ENCODE measurements at regions not wholly inside any gene's neighbourhood (a gene's known extent, or its start where the extent isn't known, plus 50 kb on each side); places are given as distances from the start of the nearest gene placed in this dataset.

- no peak overlapping the region for H3K27ac ChIP-seq (ENCODE audit: low read depth in 2 of 2, low read length in 1 of 2)
- H3K27me3 ChIP-seq (ENCODE audit: control insufficient read depth in 1 of 2, insufficient read depth in 2 of 2, low read length in 2 of 2) = no peaks in the 10 kb centered on the region
- 58 to 65% methylated on average over 2 of the region's 2 CpGs for WGBS, 2 donors
- no peak overlapping the region for H3K4me3 ChIP-seq (ENCODE audit: low read depth in 1 of 2, low read length in 2 of 2)
- H3K4me1 ChIP-seq (ENCODE audit: control insufficient read depth in 2 of 2, insufficient read depth in 2 of 2, low read length in 1 of 2) = no peaks in the 10 kb centered on the region
- H3K9me3 ChIP-seq (ENCODE audit: control insufficient read depth in 2 of 2, insufficient read depth in 1 of 2, low read depth in 1 of 2, low read length in 1 of 2) = no peaks in the 10 kb centered on the region
- H3K36me3 ChIP-seq (ENCODE audit: control insufficient read depth in 2 of 2, insufficient read depth in 2 of 2, low read length in 1 of 2) = no peaks in the 10 kb centered on the region
Measured at GRCh38 chr18:73749304-73749703, 398.3 kb downstream of the FBXO15 start.

- Histone ChIP-seq H3K4me3 (ENCODE audit: low read depth in 1 of 2, low read length in 2 of 2) (no peak overlapping the region), H3K9me3 (ENCODE audit: control insufficient read depth in 2 of 2, insufficient read depth in 1 of 2, low read depth in 1 of 2, low read length in 1 of 2) (no peaks in the 10 kb centered on the region), H3K27me3 (ENCODE audit: control insufficient read depth in 1 of 2, insufficient read depth in 2 of 2, low read length in 2 of 2) (no peaks in the 10 kb centered on the region), H3K27ac (ENCODE audit: low read depth in 2 of 2, low read length in 1 of 2) (no peak overlapping the region), H3K36me3 (ENCODE audit: control insufficient read depth in 2 of 2, insufficient read depth in 2 of 2, low read length in 1 of 2) (no peaks in the 10 kb centered on the region), H3K4me1 (ENCODE audit: control insufficient read depth in 2 of 2, insufficient read depth in 2 of 2, low read length in 1 of 2) (no peaks in the 10 kb centered on the region)
- WGBS, 2 donors = 69 to 71% methylated on average over 4 of the region's 4 CpGs
Measured at GRCh38 chr18:73748731-73749130, 398.9 kb downstream of the FBXO15 start.

- no peaks in the 10 kb centered on the region for H3K9me3 ChIP-seq (ENCODE audit: control insufficient read depth in 2 of 2, insufficient read depth in 1 of 2, low read depth in 1 of 2, low read length in 1 of 2)
- H3K27me3 ChIP-seq (ENCODE audit: control insufficient read depth in 1 of 2, insufficient read depth in 2 of 2, low read length in 2 of 2) = no peaks in the 10 kb centered on the region
- H3K27ac ChIP-seq (ENCODE audit: low read depth in 2 of 2, low read length in 1 of 2) = no peak overlapping the region
- H3K4me3 ChIP-seq (ENCODE audit: low read depth in 1 of 2, low read length in 2 of 2) = no peak overlapping the region
- H3K4me1 ChIP-seq (ENCODE audit: control insufficient read depth in 2 of 2, insufficient read depth in 2 of 2, low read length in 1 of 2) = no peaks in the 10 kb centered on the region
- H3K36me3 ChIP-seq (ENCODE audit: control insufficient read depth in 2 of 2, insufficient read depth in 2 of 2, low read length in 1 of 2) = no peaks in the 10 kb centered on the region
Measured at GRCh38 chr18:73746101-73746500, 401.5 kb downstream of the FBXO15 start.

- H3K4me3 ChIP-seq (ENCODE audit: low read depth in 1 of 2, low read length in 2 of 2) = no peak overlapping the region
- no peaks in the 10 kb centered on the region for H3K27me3 ChIP-seq (ENCODE audit: control insufficient read depth in 1 of 2, insufficient read depth in 2 of 2, low read length in 2 of 2)
- WGBS, 2 donors = 44 to 53% methylated on average over 2 of the region's 2 CpGs
- no peak overlapping the region for H3K27ac ChIP-seq (ENCODE audit: low read depth in 2 of 2, low read length in 1 of 2)
- no peaks in the 10 kb centered on the region for H3K9me3 ChIP-seq (ENCODE audit: control insufficient read depth in 2 of 2, insufficient read depth in 1 of 2, low read depth in 1 of 2, low read length in 1 of 2)
- no peaks in the 10 kb centered on the region for H3K36me3 ChIP-seq (ENCODE audit: control insufficient read depth in 2 of 2, insufficient read depth in 2 of 2, low read length in 1 of 2)
- no peaks in the 10 kb centered on the region for H3K4me1 ChIP-seq (ENCODE audit: control insufficient read depth in 2 of 2, insufficient read depth in 2 of 2, low read length in 1 of 2)
Measured at GRCh38 chr18:73742957-73743356, 404.7 kb downstream of the FBXO15 start.

GRCh38 chr18:73741946-73742345 is 405.7 kb downstream of the FBXO15 start:
- no peak overlapping the region for H3K27ac ChIP-seq (ENCODE audit: low read depth in 2 of 2, low read length in 1 of 2)

GRCh38 chr18:73739098-73739497 is 408.5 kb downstream of the FBXO15 start:
- Histone ChIP-seq H3K9me3 (ENCODE audit: control insufficient read depth in 2 of 2, insufficient read depth in 1 of 2, low read depth in 1 of 2, low read length in 1 of 2) (no peaks in the 10 kb centered on the region), H3K4me3 (ENCODE audit: low read depth in 1 of 2, low read length in 2 of 2) (no peak overlapping the region), H3K4me1 (ENCODE audit: control insufficient read depth in 2 of 2, insufficient read depth in 2 of 2, low read length in 1 of 2) (no peaks in the 10 kb centered on the region), H3K27me3 (ENCODE audit: control insufficient read depth in 1 of 2, insufficient read depth in 2 of 2, low read length in 2 of 2) (no peaks in the 10 kb centered on the region), H3K27ac (ENCODE audit: low read depth in 2 of 2, low read length in 1 of 2) (no peak overlapping the region), H3K36me3 (ENCODE audit: control insufficient read depth in 2 of 2, insufficient read depth in 2 of 2, low read length in 1 of 2) (no peaks in the 10 kb centered on the region)
- 64 to 78% methylated on average over 3 of the region's 3 CpGs for WGBS, 2 donors

More at GRCh38 chr18:73741946-73742345, 405.7 kb downstream of the FBXO15 start:
- Histone ChIP-seq H3K4me3 (ENCODE audit: low read depth in 1 of 2, low read length in 2 of 2) (no peak overlapping the region), H3K9me3 (ENCODE audit: control insufficient read depth in 2 of 2, insufficient read depth in 1 of 2, low read depth in 1 of 2, low read length in 1 of 2) (no peaks in the 10 kb centered on the region), H3K36me3 (ENCODE audit: control insufficient read depth in 2 of 2, insufficient read depth in 2 of 2, low read length in 1 of 2) (no peaks in the 10 kb centered on the region), H3K27me3 (ENCODE audit: control insufficient read depth in 1 of 2, insufficient read depth in 2 of 2, low read length in 2 of 2) (no peaks in the 10 kb centered on the region), H3K4me1 (ENCODE audit: control insufficient read depth in 2 of 2, insufficient read depth in 2 of 2, low read length in 1 of 2) (no peaks in the 10 kb centered on the region)
- 53 to 61% methylated on average over 4 of the region's 4 CpGs for WGBS, 2 donors

GRCh38 chr18:73737990-73738389 is 409.6 kb downstream of the FBXO15 start:
- no peaks in the 10 kb centered on the region for H3K4me1 ChIP-seq (ENCODE audit: control insufficient read depth in 2 of 2, insufficient read depth in 2 of 2, low read length in 1 of 2)
- no peak overlapping the region for H3K27ac ChIP-seq (ENCODE audit: low read depth in 2 of 2, low read length in 1 of 2)
- no peaks in the 10 kb centered on the region for H3K9me3 ChIP-seq (ENCODE audit: control insufficient read depth in 2 of 2, insufficient read depth in 1 of 2, low read depth in 1 of 2, low read length in 1 of 2)
- H3K4me3 ChIP-seq (ENCODE audit: low read depth in 1 of 2, low read length in 2 of 2) = no peak overlapping the region
- H3K36me3 ChIP-seq (ENCODE audit: control insufficient read depth in 2 of 2, insufficient read depth in 2 of 2, low read length in 1 of 2) = no peaks in the 10 kb centered on the region
- H3K27me3 ChIP-seq (ENCODE audit: control insufficient read depth in 1 of 2, insufficient read depth in 2 of 2, low read length in 2 of 2) = no peaks in the 10 kb centered on the region

GRCh38 chr18:73735836-73736235 is 411.8 kb downstream of the FBXO15 start:
- 75 to 87% methylated on average over 6 of the region's 6 CpGs for WGBS, 2 donors

GRCh38 chr18:73733806-73734314 is 413.8 kb downstream of the FBXO15 start:
- Histone ChIP-seq H3K27ac (ENCODE audit: low read depth in 2 of 2, low read length in 1 of 2) (no peak overlapping the region), H3K36me3 (ENCODE audit: control insufficient read depth in 2 of 2, insufficient read depth in 2 of 2, low read length in 1 of 2) (no peaks in the 10 kb centered on the region), H3K4me3 (ENCODE audit: low read depth in 1 of 2, low read length in 2 of 2) (no peak overlapping the region), H3K4me1 (ENCODE audit: control insufficient read depth in 2 of 2, insufficient read depth in 2 of 2, low read length in 1 of 2) (no peaks in the 10 kb centered on the region), H3K9me3 (ENCODE audit: control insufficient read depth in 2 of 2, insufficient read depth in 1 of 2, low read depth in 1 of 2, low read length in 1 of 2) (peaks cover 3 to 5% of the 10 kb centered on the region in 2 donors), H3K27me3 (ENCODE audit: control insufficient read depth in 1 of 2, insufficient read depth in 2 of 2, low read length in 2 of 2) (no peaks in the 10 kb centered on the region)
- 93 to 94% methylated on average over 4 of the region's 4 CpGs for WGBS, 2 donors

More at GRCh38 chr18:73735836-73736235, 411.8 kb downstream of the FBXO15 start:
- no peak overlapping the region for H3K27ac ChIP-seq (ENCODE audit: low read depth in 2 of 2, low read length in 1 of 2)
- H3K4me1 ChIP-seq (ENCODE audit: control insufficient read depth in 2 of 2, insufficient read depth in 2 of 2, low read length in 1 of 2) = no peaks in the 10 kb centered on the region
- no peaks in the 10 kb centered on the region for H3K36me3 ChIP-seq (ENCODE audit: control insufficient read depth in 2 of 2, insufficient read depth in 2 of 2, low read length in 1 of 2)
- no peak overlapping the region for H3K4me3 ChIP-seq (ENCODE audit: low read depth in 1 of 2, low read length in 2 of 2)
- no peaks in the 10 kb centered on the region for H3K27me3 ChIP-seq (ENCODE audit: control insufficient read depth in 1 of 2, insufficient read depth in 2 of 2, low read length in 2 of 2)
- H3K9me3 ChIP-seq (ENCODE audit: control insufficient read depth in 2 of 2, insufficient read depth in 1 of 2, low read depth in 1 of 2, low read length in 1 of 2) = peaks cover 3 to 5% of the 10 kb centered on the region in 2 donors

- Histone ChIP-seq H3K27ac (ENCODE audit: low read depth in 2 of 2, low read length in 1 of 2) (no peak overlapping the region), H3K4me3 (ENCODE audit: low read depth in 1 of 2, low read length in 2 of 2) (no peak overlapping the region), H3K36me3 (ENCODE audit: control insufficient read depth in 2 of 2, insufficient read depth in 2 of 2, low read length in 1 of 2) (no peaks in the 10 kb centered on the region), H3K9me3 (ENCODE audit: control insufficient read depth in 2 of 2, insufficient read depth in 1 of 2, low read depth in 1 of 2, low read length in 1 of 2) (peaks cover 3 to 7% of the 10 kb centered on the region in 2 donors), H3K27me3 (ENCODE audit: control insufficient read depth in 1 of 2, insufficient read depth in 2 of 2, low read length in 2 of 2) (no peaks in the 10 kb centered on the region), H3K4me1 (ENCODE audit: control insufficient read depth in 2 of 2, insufficient read depth in 2 of 2, low read length in 1 of 2) (no peaks in the 10 kb centered on the region)
- WGBS, 2 donors = 89 to 90% methylated on average over 4 of the region's 4 CpGs
Measured at GRCh38 chr18:73733376-73733775, 414.3 kb downstream of the FBXO15 start.
